Breast epithelium (tissue), 4 donors: ENCODE measurements at regions not wholly inside any gene's neighbourhood (a gene's known extent, or its start where the extent isn't known, plus 50 kb on each side); places are given as distances from the start of the nearest gene placed in this dataset.

Experiments
- DNase-seq, 2 donors: peaks; one replicate each; pipeline ENCODE4 v3.0.0-alpha.2; 2019; ENCODE audit warnings: low spot score in 2 of 2
- H3K27ac ChIP-seq, 2 donors: fragments of 200-600 bp; sonication (generic) in 1 of 2; one replicate each; pipeline ENCODE4 v1.5.1; 2016 to 2019; ENCODE audit warnings: mild to moderate bottlenecking in 1 of 2
- H3K27me3 ChIP-seq, 2 donors: fragments of 200-600 bp; sonication (generic) in 1 of 2; one replicate each; pipeline versions ENCODE4 v1.5.1 to v1.6.0; 2017 to 2019; ENCODE audit warnings: control low read depth in 1 of 2, mild to moderate bottlenecking in 1 of 2
- H3K36me3 ChIP-seq: fragments of 200-600 bp; one replicate; pipeline ENCODE4 v1.5.1; 2019
- H3K4me1 ChIP-seq, 2 donors: fragments of 200-600 bp; sonication (generic); one replicate each; pipeline ENCODE4 v1.5.1; 2016 to 2019; ENCODE audit warnings: control low read depth in 1 of 2
- H3K4me3 ChIP-seq, 3 donors: fragments of 200-600 bp; sonication (generic); 1 replicate in 2 of 3; 2 replicates in 1 of 3; pipeline ENCODE4 v1.5.1; 2016 to 2019; ENCODE audit warnings: mild to moderate bottlenecking in 3 of 3, moderate library complexity in 2 of 3
- H3K9me3 ChIP-seq, 2 donors: fragments of 200-600 bp; sonication (generic) in 1 of 2; one replicate each; pipeline ENCODE4 v1.5.1; 2016 to 2019; ENCODE audit warnings: control low read depth in 1 of 2
- CTCF ChIP-seq, 3 donors: fragments of 450-650 bp; IDR thresholded peaks; one replicate each; pipeline ENCODE4 v1.5.1; 2016 to 2017; ENCODE audit warnings: antibody characterized with exemption in 3 of 3, mild to moderate bottlenecking in 3 of 3, moderate library complexity in 3 of 3
- POLR2A ChIP-seq: fragments of 450-650 bp; IDR thresholded peaks from one replicate; pipeline ENCODE4 v1.6.1; 2016; ENCODE audit warnings: antibody characterized with exemption, mild to moderate bottlenecking, moderate library complexity
- POLR2AphosphoS5 ChIP-seq, 3 donors: sonication (generic); formaldehyde crosslinking; IDR thresholded peaks; one replicate each; pipeline ENCODE4 v1.6.1; 2017; ENCODE audit warnings: antibody characterized with exemption in 3 of 3
- intact Hi-C: fragments of 100-400 bp; cut with DNase I; formaldehyde crosslinking; loops from one replicate; pipeline ENCODE4 v1.15.1; 2023; ENCODE audit warnings: low total_unique reads

- Histone ChIP-seq H3K4me3 (no peak overlapping the region), H3K27me3 (no peaks in the 10 kb centered on the region), H3K36me3 (no peaks in the 10 kb centered on the region), H3K4me1 (no peaks in the 10 kb centered on the region), H3K9me3 (no peaks in the 10 kb centered on the region), H3K27ac (no peak overlapping the region)
- intact Hi-C loops, result no loop called here
- DNase-seq, result no peak
- TF ChIP-seq CTCF (IDR thresholded peaks at IDR 0.05) (no peak), POLR2AphosphoS5 (IDR thresholded peaks at IDR 0.05) (no peak), POLR2A (no peak)
These were observed 335.3 kb upstream of the ADAMTS16 start for GRCh38 chr5:4804691-4805360.

DNA sequence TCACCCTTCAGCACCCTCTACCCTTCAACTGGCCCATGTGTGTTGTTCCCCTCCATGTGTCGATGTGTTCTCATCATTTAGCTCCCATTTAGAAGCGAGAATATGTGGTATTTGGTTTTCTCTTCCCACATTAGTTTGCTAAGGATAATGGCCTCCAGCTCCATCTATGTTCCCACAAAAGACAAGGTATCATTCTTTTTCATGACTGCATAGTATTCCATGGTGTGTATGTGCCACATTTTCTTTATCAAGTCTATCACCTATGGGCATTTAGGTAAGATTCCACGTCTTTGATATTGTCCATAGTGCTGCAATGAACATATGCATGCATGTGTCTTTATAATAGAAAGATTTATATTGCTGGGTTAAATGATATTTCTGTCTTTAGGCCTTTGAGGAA is 325.1 kb upstream of the ADAMTS16 start:
- Histone ChIP-seq H3K4me3 (no peak overlapping the region), H3K27ac (no peak overlapping the region), H3K27me3 (no peaks in the 10 kb centered on the region), H3K9me3 (no peaks in the 10 kb centered on the region), H3K4me1 (no peaks in the 10 kb centered on the region), H3K36me3 (no peaks in the 10 kb centered on the region)
- intact Hi-C loops, result no loop called here
- DNase-seq, result no peak
- no peak for TF ChIP-seq CTCF (IDR thresholded peaks at IDR 0.05)
- TF ChIP-seq POLR2A, result no peak
- no peak for TF ChIP-seq POLR2AphosphoS5 (IDR thresholded peaks at IDR 0.05)

- Histone ChIP-seq H3K27me3 (no peaks in the 10 kb centered on the region), H3K9me3 (no peaks in the 10 kb centered on the region), H3K36me3 (no peaks in the 10 kb centered on the region), H3K4me3 (no peak overlapping the region), H3K4me1 (no peaks in the 10 kb centered on the region), H3K27ac (no peak overlapping the region)
- TF ChIP-seq POLR2AphosphoS5 (IDR thresholded peaks at IDR 0.05) (no peak), POLR2A (no peak), CTCF (IDR thresholded peaks at IDR 0.05) (no peak)
- no peak for DNase-seq
- intact Hi-C loops, result no loop called here
These were observed 322.4 kb upstream of the ADAMTS16 start for GRCh38 chr5:4817767-4818166.

- TF ChIP-seq CTCF (IDR thresholded peaks at IDR 0.05) (no peak), POLR2AphosphoS5 (IDR thresholded peaks at IDR 0.05) (no peak), POLR2A (no peak)
- H3K4me1 ChIP-seq, result no peaks in the 10 kb centered on the region
- H3K9me3 ChIP-seq, result no peaks in the 10 kb centered on the region
- no peak overlapping the region for H3K27ac ChIP-seq
- no peaks in the 10 kb centered on the region for H3K36me3 ChIP-seq
- H3K27me3 ChIP-seq, result no peaks in the 10 kb centered on the region
- no peak overlapping the region for H3K4me3 ChIP-seq
- intact Hi-C loops, result no loop called here
- DNase-seq, result no peak
These were observed 308.8 kb upstream of the ADAMTS16 start for GRCh38 chr5:4831325-4831724.

GRCh38 chr5:4832471-4832870 is 307.7 kb upstream of the ADAMTS16 start:
- H3K4me3 ChIP-seq, result no peak overlapping the region
- H3K9me3 ChIP-seq, result peaks cover 0 to 3% of the 10 kb centered on the region in 2 donors
- TF ChIP-seq POLR2A, result no peak
- no peak for TF ChIP-seq CTCF (IDR thresholded peaks at IDR 0.05)
- TF ChIP-seq POLR2AphosphoS5 (IDR thresholded peaks at IDR 0.05), result no peak
- no peaks in the 10 kb centered on the region for H3K4me1 ChIP-seq
- H3K27me3 ChIP-seq, result no peaks in the 10 kb centered on the region
- no peaks in the 10 kb centered on the region for H3K36me3 ChIP-seq
- intact Hi-C loops, result no loop called here
- no peak for DNase-seq
- no peak overlapping the region for H3K27ac ChIP-seq
